ENCODE measurements at regions not wholly inside any gene's neighbourhood (a gene's known extent, or its start where the extent isn't known, plus 50 kb on each side); places are given as distances from the start of the nearest gene placed in this dataset.

DNA sequence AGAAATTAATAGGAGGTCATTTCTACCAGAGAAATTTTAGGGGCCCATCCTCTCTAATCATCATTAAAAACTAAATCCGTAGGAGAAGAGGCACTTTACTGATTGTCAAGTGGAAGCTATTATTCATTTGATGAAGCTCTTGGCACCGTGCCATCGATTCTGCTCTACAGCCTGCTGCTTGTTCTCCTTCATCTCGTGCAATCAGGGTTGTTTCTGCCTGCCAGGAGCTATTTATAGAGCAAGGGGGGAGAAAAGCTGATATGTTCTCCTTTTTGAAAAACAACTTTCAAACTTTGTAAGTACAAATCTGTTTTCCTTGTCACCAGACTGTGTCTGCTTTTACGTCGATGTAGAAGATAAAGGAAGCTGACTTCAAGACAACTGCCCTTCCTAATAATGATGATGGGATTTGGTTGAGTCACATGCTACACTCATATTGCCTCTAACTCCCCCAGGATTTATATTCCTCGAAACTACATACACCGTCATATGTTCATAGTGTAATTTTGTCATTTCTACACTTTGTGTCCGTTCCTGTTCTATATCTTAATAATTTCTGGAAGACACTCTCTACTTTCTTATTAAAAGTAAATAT, 169.6 kb upstream of the LHX8 start:
- TF ChIP-seq EZH2 (IDR thresholded peaks at IDR 0.05; ENCODE audit: low read length): no peak
- TF ChIP-seq, protein P1, sequence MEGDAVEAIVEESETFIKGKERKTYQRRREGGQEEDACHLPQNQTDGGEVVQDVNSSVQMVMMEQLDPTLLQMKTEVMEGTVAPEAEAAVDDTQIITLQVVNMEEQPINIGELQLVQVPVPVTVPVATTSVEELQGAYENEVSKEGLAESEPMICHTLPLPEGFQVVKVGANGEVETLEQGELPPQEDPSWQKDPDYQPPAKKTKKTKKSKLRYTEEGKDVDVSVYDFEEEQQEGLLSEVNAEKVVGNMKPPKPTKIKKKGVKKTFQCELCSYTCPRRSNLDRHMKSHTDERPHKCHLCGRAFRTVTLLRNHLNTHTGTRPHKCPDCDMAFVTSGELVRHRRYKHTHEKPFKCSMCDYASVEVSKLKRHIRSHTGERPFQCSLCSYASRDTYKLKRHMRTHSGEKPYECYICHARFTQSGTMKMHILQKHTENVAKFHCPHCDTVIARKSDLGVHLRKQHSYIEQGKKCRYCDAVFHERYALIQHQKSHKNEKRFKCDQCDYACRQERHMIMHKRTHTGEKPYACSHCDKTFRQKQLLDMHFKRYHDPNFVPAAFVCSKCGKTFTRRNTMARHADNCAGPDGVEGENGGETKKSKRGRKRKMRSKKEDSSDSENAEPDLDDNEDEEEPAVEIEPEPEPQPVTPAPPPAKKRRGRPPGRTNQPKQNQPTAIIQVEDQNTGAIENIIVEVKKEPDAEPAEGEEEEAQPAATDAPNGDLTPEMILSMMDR (optimal IDR thresholded peaks at IDR 0.05 in 1 of 3, IDR thresholded peaks at IDR 0.05 in 1 of 3, conservative IDR thresholded peaks at IDR 0.05 in 1 of 3; ENCODE audit: extremely low read depth in 1 of 3, insufficient read depth in 2 of 3, low read length in 3 of 3): no peak
